GM23338 (cell line): ENCODE measurements at regions not wholly inside any gene's neighbourhood (a gene's known extent, or its start where the extent isn't known, plus 50 kb on each side); places are given as distances from the start of the nearest gene placed in this dataset.

Source experiments
- ATAC-seq: fragments of 200-7000 bp; cut with Tn5 transposase; 3 replicates; pipeline ENCODE4 v1.9.1; 2020
- DNase-seq: peaks from one replicate; pipeline ENCODE4 v3.0.0-alpha.2; 2015; ENCODE audit warnings: low spot score
- H2AFZ ChIP-seq: fragments of 200-600 bp; sonication (generic); 2 replicates; pipeline ENCODE4 v1.8.0; 2016; ENCODE audit warnings: antibody characterized with exemption, mild to moderate bottlenecking, moderate library complexity
- H3F3A ChIP-seq: fragments of 200-600 bp; sonication (generic); replicated peaks from 2 replicates; pipeline ENCODE4 v1.8.0; 2017; ENCODE audit warnings: antibody characterized with exemption, mixed run types, low read depth
- H3K27ac ChIP-seq: fragments of 200-600 bp; sonication (generic); 2 replicates; pipeline ENCODE4 v1.6.1; 2016; ENCODE audit warnings: low read depth
- H3K27me3 ChIP-seq: fragments of 200-600 bp; sonication (generic); 2 replicates; pipeline ENCODE4 v1.8.0; 2016; ENCODE audit warnings: mild to moderate bottlenecking, mixed run types, moderate library complexity; ENCODE audit not compliant: insufficient read depth
- H3K36me3 ChIP-seq: fragments of 200-600 bp; sonication (generic); 2 replicates; pipeline ENCODE4 v1.8.0; 2016; ENCODE audit warnings: mild to moderate bottlenecking; ENCODE audit not compliant: insufficient read depth
- H3K4me1 ChIP-seq: fragments of 200-600 bp; sonication (generic); 2 replicates; pipeline ENCODE4 v1.8.0; 2016; ENCODE audit warnings: mild to moderate bottlenecking, moderate library complexity; ENCODE audit not compliant: insufficient read depth
- H3K4me2 ChIP-seq: fragments of 200-600 bp; sonication (generic); 2 replicates; pipeline ENCODE4 v1.7.1; 2017; ENCODE audit warnings: mixed run types
- H3K4me3 ChIP-seq: fragments of 200-600 bp; sonication (generic); 2 replicates; pipeline ENCODE4 v1.6.1; 2016; ENCODE audit warnings: mixed run types
- H3K79me2 ChIP-seq: fragments of 200-600 bp; sonication (generic); replicated peaks from 2 replicates; pipeline ENCODE4 v1.8.0; 2017; ENCODE audit warnings: mild to moderate bottlenecking; ENCODE audit not compliant: insufficient read depth
- H3K9me2 ChIP-seq: fragments of 200-600 bp; sonication (generic); 2 replicates; pipeline ENCODE4 v1.8.0; 2017; ENCODE audit not compliant: insufficient read depth
- H4K20me1 ChIP-seq: fragments of 200-600 bp; sonication (generic); replicated peaks from 2 replicates; pipeline ENCODE4 v1.8.0; 2017; ENCODE audit warnings: mild to moderate bottlenecking; ENCODE audit not compliant: insufficient read depth
- H3K27ac Mint-ChIP-seq: 2 replicates; pipeline ENCODE4 v1.8.0; 2020; ENCODE audit warnings: inconsistent platforms, mild to moderate bottlenecking, moderate library complexity, mixed read lengths
- H3K27me3 Mint-ChIP-seq: 3 replicates; pipeline ENCODE4 v1.8.0; 2022; ENCODE audit warnings: low read depth, mild to moderate bottlenecking, moderate library complexity, mixed read lengths, inconsistent platforms; ENCODE audit not compliant: insufficient read depth, poor library complexity
- H3K36me3 Mint-ChIP-seq: 3 replicates; pipeline ENCODE4 v1.8.0; 2021; ENCODE audit warnings: low read depth, mild to moderate bottlenecking, inconsistent platforms, moderate library complexity, mixed read lengths
- H3K4me1 Mint-ChIP-seq: 3 replicates; pipeline ENCODE4 v1.8.0; 2020; ENCODE audit warnings: mild to moderate bottlenecking, inconsistent platforms, mixed read lengths
- H3K4me3 Mint-ChIP-seq: 3 replicates; pipeline ENCODE4 v1.8.0; 2021; ENCODE audit warnings: moderate library complexity, mild to moderate bottlenecking, inconsistent platforms, mixed read lengths
- H3K9me3 Mint-ChIP-seq: 3 replicates; pipeline ENCODE4 v1.8.0; 2020; ENCODE audit warnings: moderate library complexity, mild to moderate bottlenecking, inconsistent platforms, mixed read lengths
- CTCF ChIP-seq, 2 experiments: fragments of 200-600 bp in 1 of 2; sonication (generic) in 1 of 2; conservative IDR thresholded peaks; 2 replicates each; pipeline versions ENCODE4 v1.5.1 to v1.6.1; 2016 to 2017; ENCODE audit warnings: antibody characterized with exemption in 2 of 2, low read depth in 2 of 2, mild to moderate bottlenecking in 2 of 2, moderate library complexity in 1 of 2
- POLR2AphosphoS5 ChIP-seq: IDR thresholded peaks from 2 replicates; pipeline ENCODE4 v1.6.1; 2016; ENCODE audit warnings: antibody characterized with exemption, low read depth
- ZNF462 ChIP-seq: fragments of 250-450 bp; sonication (Bioruptor Pico); IDR thresholded peaks from 2 replicates; pipeline ENCODE4 v1.5.0; 2020; ENCODE audit warnings: mild to moderate bottlenecking, moderate library complexity

- TF ChIP-seq ZNF462 (CRISPR knock-in tag), result peak; percentile 88
These were observed 533.3 kb upstream of the GHITM start (continued) for GRCh38 chr10:83605783-83606630.

- Mint-ChIP-seq H3K4me3 (no peak overlapping the region), H3K27ac (no peak overlapping the region), H3K9me3 (no peaks in the 10 kb centered on the region), H3K27me3 (no peaks in the 10 kb centered on the region), H3K4me1 (peaks cover 23% of the 10 kb centered on the region), H3K36me3 (no peaks in the 10 kb centered on the region)
- H3F3A ChIP-seq, result no peaks in the 10 kb centered on the region
- ATAC-seq, result no peak
- H3K27ac ChIP-seq, result no peak overlapping the region
- H3K9me2 ChIP-seq, result no peaks in the 10 kb centered on the region
- H4K20me1 ChIP-seq, result no peaks in the 10 kb centered on the region
- H3K4me2 ChIP-seq, result no peak overlapping the region
- no peaks in the 10 kb centered on the region for H3K36me3 ChIP-seq
- H3K4me3 ChIP-seq, result no peak overlapping the region
- H3K4me1 ChIP-seq, result no peaks in the 10 kb centered on the region
- 0 out of 4 replicates have a peak, but pooled peaks of 1 of the 2 experiments have one; percentile 8 for TF ChIP-seq CTCF (conservative IDR thresholded peaks at IDR 0.05; ENCODE audit: low read depth in 2 of 2)
- no peak for TF ChIP-seq POLR2AphosphoS5
- H2AFZ ChIP-seq, result no peak overlapping the region
- DNase-seq, result peak; percentile 1
- H3K27me3 ChIP-seq, result no peaks in the 10 kb centered on the region
- H3K79me2 ChIP-seq, result no peaks in the 10 kb centered on the region
These were observed 531.2 kb upstream of the GHITM start for GRCh38 chr10:83607959-83608745.
